ENCODE measurements at regions not wholly inside any gene's neighbourhood (a gene's known extent, or its start where the extent isn't known, plus 50 kb on each side); places are given as distances from the start of the nearest gene placed in this dataset.

DNA sequence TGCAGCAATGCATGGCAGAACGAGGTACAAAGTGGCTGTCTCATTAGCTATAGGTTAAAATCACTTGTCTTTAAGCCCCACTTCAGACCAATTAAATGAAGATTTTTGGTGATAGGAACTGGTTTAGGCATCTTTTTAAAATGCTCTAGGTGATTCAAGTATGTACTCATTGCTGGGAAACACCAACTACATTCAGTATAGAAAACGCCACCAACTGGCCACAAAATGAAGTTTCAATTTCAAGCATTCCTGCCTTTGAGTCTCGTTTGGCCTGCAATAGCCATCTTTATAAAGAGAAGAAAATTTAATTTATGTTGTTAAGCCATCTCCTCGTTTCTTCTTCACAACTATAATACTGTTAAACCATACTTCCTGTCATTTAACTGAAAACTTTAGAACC, 587.9 kb downstream of the GBE1 start:
- in situ Hi-C loops (cut with HindIII; ENCODE audit: low pct_unique_long_range_greater_than_20kb, low sequenced_read_pairs): no loop called here
- no peaks in the 10 kb centered on the region for H3K4me1 ChIP-seq (ENCODE audit: control insufficient read depth, insufficient read depth, low read length)
- ChIA-PET CTCF (no interaction called here), POLR2A (no interaction called here)
- DNase-seq (ENCODE audit: low read depth, low spot score): no peak
- H3K27ac ChIP-seq (ENCODE audit: low read length): no peak overlapping the region
- no peaks in the 10 kb centered on the region for H3K9me3 ChIP-seq (ENCODE audit: control insufficient read depth, insufficient read depth, low read depth, low read length)
- TF ChIP-seq, protein P1, sequence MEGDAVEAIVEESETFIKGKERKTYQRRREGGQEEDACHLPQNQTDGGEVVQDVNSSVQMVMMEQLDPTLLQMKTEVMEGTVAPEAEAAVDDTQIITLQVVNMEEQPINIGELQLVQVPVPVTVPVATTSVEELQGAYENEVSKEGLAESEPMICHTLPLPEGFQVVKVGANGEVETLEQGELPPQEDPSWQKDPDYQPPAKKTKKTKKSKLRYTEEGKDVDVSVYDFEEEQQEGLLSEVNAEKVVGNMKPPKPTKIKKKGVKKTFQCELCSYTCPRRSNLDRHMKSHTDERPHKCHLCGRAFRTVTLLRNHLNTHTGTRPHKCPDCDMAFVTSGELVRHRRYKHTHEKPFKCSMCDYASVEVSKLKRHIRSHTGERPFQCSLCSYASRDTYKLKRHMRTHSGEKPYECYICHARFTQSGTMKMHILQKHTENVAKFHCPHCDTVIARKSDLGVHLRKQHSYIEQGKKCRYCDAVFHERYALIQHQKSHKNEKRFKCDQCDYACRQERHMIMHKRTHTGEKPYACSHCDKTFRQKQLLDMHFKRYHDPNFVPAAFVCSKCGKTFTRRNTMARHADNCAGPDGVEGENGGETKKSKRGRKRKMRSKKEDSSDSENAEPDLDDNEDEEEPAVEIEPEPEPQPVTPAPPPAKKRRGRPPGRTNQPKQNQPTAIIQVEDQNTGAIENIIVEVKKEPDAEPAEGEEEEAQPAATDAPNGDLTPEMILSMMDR (IDR thresholded peaks at IDR 0.05): no peak
- H3K4me3 ChIP-seq (ENCODE audit: low read depth in 2 of 2, low read length in 2 of 2): no peak overlapping the region
- H3K27me3 ChIP-seq (ENCODE audit: control insufficient read depth, insufficient read depth, low read length): no peaks in the 10 kb centered on the region
- no peaks in the 10 kb centered on the region for H3K36me3 ChIP-seq (ENCODE audit: control insufficient read depth, insufficient read depth, low read length)
- BruUV-seq (replicated peaks): no TSS peak
- intact Hi-C loops (cut with micrococcal nuclease; ENCODE audit: unreplicated experiment): no loop called here
- ATAC-seq: no peak

DNA sequence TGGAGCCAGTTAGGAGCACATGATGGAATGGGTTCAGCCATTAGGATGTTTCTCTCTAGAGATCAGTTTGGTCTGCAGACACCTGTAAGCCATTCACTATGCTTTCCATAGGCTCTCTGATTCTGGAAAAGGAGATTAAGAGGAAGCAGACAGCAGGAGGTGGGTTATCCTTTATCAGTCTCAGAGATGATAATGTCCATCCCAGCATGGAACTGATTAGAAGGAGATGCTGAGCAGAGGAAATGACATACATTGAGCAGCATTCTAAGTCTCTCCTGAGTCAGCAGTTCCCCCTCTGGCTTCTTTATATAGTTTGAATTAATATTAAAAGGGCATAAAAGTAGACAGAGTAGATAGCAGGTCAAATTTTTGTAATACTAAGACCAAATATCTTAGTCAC, 591.1 kb downstream of the GBE1 start:
- DNase-seq (ENCODE audit: low read depth, low spot score): no peak
- in situ Hi-C loops (cut with HindIII; ENCODE audit: low pct_unique_long_range_greater_than_20kb, low sequenced_read_pairs) (no loop called here), intact Hi-C loops (cut with micrococcal nuclease; ENCODE audit: unreplicated experiment) (no loop called here)
- ATAC-seq: no peak
- no TSS peak for BruUV-seq (replicated peaks)
- H3K27ac ChIP-seq (ENCODE audit: low read length): no peak overlapping the region
- no peaks in the 10 kb centered on the region for H3K36me3 ChIP-seq (ENCODE audit: control insufficient read depth, insufficient read depth, low read length)
- H3K4me1 ChIP-seq (ENCODE audit: control insufficient read depth, insufficient read depth, low read length): no peaks in the 10 kb centered on the region
- no peak overlapping the region for H3K4me3 ChIP-seq (ENCODE audit: low read depth in 2 of 2, low read length in 2 of 2)
- TF ChIP-seq, protein P1 (IDR thresholded peaks at IDR 0.05): no peak
- TF ChIP-seq POLR2AphosphoS5 (IDR thresholded peaks at IDR 0.05; ENCODE audit: low read depth, low read length): no peak
- ChIA-PET POLR2A (no interaction called here), CTCF (no interaction called here)
- no peaks in the 10 kb centered on the region for H3K9me3 ChIP-seq (ENCODE audit: control insufficient read depth, insufficient read depth, low read depth, low read length)
- H3K27me3 ChIP-seq (ENCODE audit: control insufficient read depth, insufficient read depth, low read length): no peaks in the 10 kb centered on the region

DNA sequence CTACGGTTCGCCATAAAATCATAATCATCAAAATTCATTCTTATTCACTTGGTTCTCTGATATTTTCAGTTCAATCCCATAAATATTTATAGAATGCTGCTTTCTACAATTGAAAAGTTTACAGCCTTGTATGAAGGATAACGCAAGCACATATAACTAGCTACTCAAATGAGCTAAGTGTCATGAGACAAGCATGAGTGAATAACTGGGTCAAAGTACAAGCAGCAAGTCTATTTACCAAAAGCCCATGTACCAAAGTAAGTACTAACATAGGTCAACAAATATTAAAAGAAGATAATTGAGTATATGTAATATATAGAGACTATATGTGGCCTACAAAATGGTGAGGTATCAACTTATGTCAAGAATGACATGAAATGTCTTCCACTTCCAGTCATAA, 596.6 kb downstream of the GBE1 start:
- no TSS peak for BruUV-seq (replicated peaks)
- CTCF ChIA-PET: no interaction called here

More for the DNA sequence above, 596.6 kb downstream of the GBE1 start:
- TF ChIP-seq, protein P2, sequence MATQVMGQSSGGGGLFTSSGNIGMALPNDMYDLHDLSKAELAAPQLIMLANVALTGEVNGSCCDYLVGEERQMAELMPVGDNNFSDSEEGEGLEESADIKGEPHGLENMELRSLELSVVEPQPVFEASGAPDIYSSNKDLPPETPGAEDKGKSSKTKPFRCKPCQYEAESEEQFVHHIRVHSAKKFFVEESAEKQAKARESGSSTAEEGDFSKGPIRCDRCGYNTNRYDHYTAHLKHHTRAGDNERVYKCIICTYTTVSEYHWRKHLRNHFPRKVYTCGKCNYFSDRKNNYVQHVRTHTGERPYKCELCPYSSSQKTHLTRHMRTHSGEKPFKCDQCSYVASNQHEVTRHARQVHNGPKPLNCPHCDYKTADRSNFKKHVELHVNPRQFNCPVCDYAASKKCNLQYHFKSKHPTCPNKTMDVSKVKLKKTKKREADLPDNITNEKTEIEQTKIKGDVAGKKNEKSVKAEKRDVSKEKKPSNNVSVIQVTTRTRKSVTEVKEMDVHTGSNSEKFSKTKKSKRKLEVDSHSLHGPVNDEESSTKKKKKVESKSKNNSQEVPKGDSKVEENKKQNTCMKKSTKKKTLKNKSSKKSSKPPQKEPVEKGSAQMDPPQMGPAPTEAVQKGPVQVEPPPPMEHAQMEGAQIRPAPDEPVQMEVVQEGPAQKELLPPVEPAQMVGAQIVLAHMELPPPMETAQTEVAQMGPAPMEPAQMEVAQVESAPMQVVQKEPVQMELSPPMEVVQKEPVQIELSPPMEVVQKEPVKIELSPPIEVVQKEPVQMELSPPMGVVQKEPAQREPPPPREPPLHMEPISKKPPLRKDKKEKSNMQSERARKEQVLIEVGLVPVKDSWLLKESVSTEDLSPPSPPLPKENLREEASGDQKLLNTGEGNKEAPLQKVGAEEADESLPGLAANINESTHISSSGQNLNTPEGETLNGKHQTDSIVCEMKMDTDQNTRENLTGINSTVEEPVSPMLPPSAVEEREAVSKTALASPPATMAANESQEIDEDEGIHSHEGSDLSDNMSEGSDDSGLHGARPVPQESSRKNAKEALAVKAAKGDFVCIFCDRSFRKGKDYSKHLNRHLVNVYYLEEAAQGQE (IDR thresholded peaks at IDR 0.05; ENCODE audit: insufficient read depth in 1 of 2, low read depth in 2 of 2, low read length in 1 of 2): no peak
- TF ChIP-seq, protein P1 (IDR thresholded peaks at IDR 0.05): no peak
- TF ChIP-seq POLR2AphosphoS5 (IDR thresholded peaks at IDR 0.05; ENCODE audit: low read depth, low read length): no peak
- no peak for TF ChIP-seq TCF7L2 (IDR thresholded peaks at IDR 0.05; ENCODE audit: low read depth, low read length)
- TF ChIP-seq SIN3A (IDR thresholded peaks at IDR 0.05; ENCODE audit: borderline replicate concordance, insufficient read depth, low read depth, low read length): no peak
- Histone ChIP-seq H3K4me3 (ENCODE audit: low read depth in 2 of 2, low read length in 2 of 2) (no peak overlapping the region), H3K9me3 (ENCODE audit: control insufficient read depth, insufficient read depth, low read depth, low read length) (no peaks in the 10 kb centered on the region), H3K4me1 (ENCODE audit: control insufficient read depth, insufficient read depth, low read length) (no peaks in the 10 kb centered on the region), H3K36me3 (ENCODE audit: control insufficient read depth, insufficient read depth, low read length) (no peaks in the 10 kb centered on the region), H3K27ac (ENCODE audit: low read length) (no peak overlapping the region), H3K27me3 (ENCODE audit: control insufficient read depth, insufficient read depth, low read length) (no peaks in the 10 kb centered on the region)
- POLR2A ChIA-PET: no interaction called here
- DNase-seq (ENCODE audit: low read depth, low spot score): no peak
- no peak for ATAC-seq
- in situ Hi-C loops (cut with HindIII; ENCODE audit: low pct_unique_long_range_greater_than_20kb, low sequenced_read_pairs): no loop called here
- intact Hi-C loops (cut with micrococcal nuclease; ENCODE audit: unreplicated experiment): no loop called here

All from Panc1 (cell line).